HG02610 (cell line): ENCODE measurements at regions not wholly inside any gene's neighbourhood (a gene's known extent, or its start where the extent isn't known, plus 50 kb on each side); places are given as distances from the start of the nearest gene placed in this dataset.

Experiments used
- ATAC-seq: cut with Tn5 transposase; IDR thresholded peaks from one replicate; pipeline ENCODE4 v1.9.1; 2021; ENCODE audit warnings: mild to moderate bottlenecking, moderate library complexity; ENCODE audit not compliant: unreplicated experiment

GRCh38 chr2:200013906-200014305 is 58.5 kb downstream of the MAIP1 start:
- ATAC-seq: no peak

- ATAC-seq: peak; percentile 47
These were observed 66.2 kb downstream of the MAIP1 start for GRCh38 chr2:200021449-200022114.

- no peak for ATAC-seq
These were observed 67.1 kb downstream of the MAIP1 start for GRCh38 chr2:200022511-200022910.

GRCh38 chr2:200023570-200023969 is 68.2 kb downstream of the MAIP1 start:
- ATAC-seq: no peak

- no peak for ATAC-seq
These were observed 70.3 kb downstream of the MAIP1 start for GRCh38 chr2:200025717-200026116.

- no peak for ATAC-seq
These were observed 71.2 kb downstream of the MAIP1 start for GRCh38 chr2:200026332-200027230.

- ATAC-seq: no peak
These were observed 73.6 kb downstream of the MAIP1 start for GRCh38 chr2:200028998-200029397.

GRCh38 chr2:200032895-200033294 is 77.5 kb downstream of the MAIP1 start:
- ATAC-seq: no peak

- ATAC-seq: no peak
These were observed 78.5 kb downstream of the MAIP1 start for GRCh38 chr2:200033929-200034328.

- no peak for ATAC-seq
These were observed 79.4 kb downstream of the MAIP1 start for GRCh38 chr2:200034816-200035215.

GRCh38 chr2:200039724-200040650 is 84.6 kb downstream of the MAIP1 start:
- no peak for ATAC-seq

- no peak for ATAC-seq
These were observed 85.4 kb downstream of the MAIP1 start for GRCh38 chr2:200040831-200041230.

GRCh38 chr2:200041639-200042038 is 86.3 kb downstream of the MAIP1 start:
- no peak for ATAC-seq

GRCh38 chr2:200042102-200042735 is 86.8 kb downstream of the MAIP1 start:
- ATAC-seq: no peak

GRCh38 chr2:200042944-200043343 is 87.6 kb downstream of the MAIP1 start:
- no peak for ATAC-seq

GRCh38 chr2:200044453-200044852 is 89.1 kb downstream of the MAIP1 start:
- ATAC-seq: no peak

- ATAC-seq: no peak
These were observed 93.0 kb downstream of the MAIP1 start for GRCh38 chr2:200048421-200048820.

GRCh38 chr2:200049086-200049485 is 93.7 kb downstream of the MAIP1 start:
- no peak for ATAC-seq

GRCh38 chr2:200050921-200051610 is 95.7 kb downstream of the MAIP1 start:
- ATAC-seq: no peak

GRCh38 chr2:200051611-200051945 is 96.2 kb downstream of the MAIP1 start:
- no peak for ATAC-seq
